ENCODE measurements at regions not wholly inside any gene's neighbourhood (a gene's known extent, or its start where the extent isn't known, plus 50 kb on each side); places are given as distances from the start of the nearest gene placed in this dataset.
"Not testable (repeated sequence)": the region's sequence is repeated elsewhere in the genome, so short reads cannot be mapped to it uniquely, and the experiment has no call there.

- DNase-seq (ENCODE audit: low read depth) = no peak
Observed at GRCh38 chr12:9406564-9407424, 198.6 kb upstream of the PZP start.

GRCh38 chr12:9405886-9406563 lies 197.8 kb upstream of the PZP start:
- H3K4me3 ChIP-seq (ENCODE audit: low read depth, low read length) = no peak overlapping the region
- TF ChIP-seq CTCF (IDR thresholded peaks at IDR 0.05; ENCODE audit: insufficient read depth, low read depth, low read length, missing control alignments) = no peak
- DNase-seq (ENCODE audit: low read depth) = no peak

More at GRCh38 chr12:9406564-9407424, 198.6 kb upstream of the PZP start:
- H3K4me3 ChIP-seq (ENCODE audit: low read depth, low read length) = no peak overlapping the region
- no peak for TF ChIP-seq CTCF (IDR thresholded peaks at IDR 0.05; ENCODE audit: insufficient read depth, low read depth, low read length, missing control alignments)

GRCh38 chr12:9404469-9405260 lies 196.5 kb upstream of the PZP start:
- H3K4me3 ChIP-seq (ENCODE audit: low read depth, low read length) = no peak overlapping the region
- peak; percentile 19 for DNase-seq (ENCODE audit: low read depth)
- TF ChIP-seq CTCF (IDR thresholded peaks at IDR 0.05; ENCODE audit: insufficient read depth, low read depth, low read length, missing control alignments) = no peak

- no peak for DNase-seq (ENCODE audit: low read depth)
- no peak for TF ChIP-seq CTCF (IDR thresholded peaks at IDR 0.05; ENCODE audit: insufficient read depth, low read depth, low read length, missing control alignments)
- no peak overlapping the region for H3K4me3 ChIP-seq (ENCODE audit: low read depth, low read length)
Observed at GRCh38 chr12:9404031-9404430, 195.8 kb upstream of the PZP start.

- H3K4me3 ChIP-seq (ENCODE audit: low read depth, low read length); DNase-seq (ENCODE audit: low read depth): not testable (repeated sequence)
Observed at GRCh38 chr12:9402432-9403040, 194.3 kb upstream of the PZP start.

GRCh38 chr12:9396367-9396766 lies 188.2 kb upstream of the PZP start:
- not testable (repeated sequence) for DNase-seq (ENCODE audit: low read depth); H3K4me3 ChIP-seq (ENCODE audit: low read depth, low read length)

GRCh38 chr12:9395220-9395619 lies 187.0 kb upstream of the PZP start:
- DNase-seq (ENCODE audit: low read depth); H3K4me3 ChIP-seq (ENCODE audit: low read depth, low read length): not testable (repeated sequence)

GRCh38 chr12:9392842-9393241 lies 184.6 kb upstream of the PZP start:
- TF ChIP-seq CTCF (IDR thresholded peaks at IDR 0.05; ENCODE audit: insufficient read depth, low read depth, low read length, missing control alignments) = no peak
- no peak for DNase-seq (ENCODE audit: low read depth)
- no peak overlapping the region for H3K4me3 ChIP-seq (ENCODE audit: low read depth, low read length)

Data from GM12865 (cell line).